GM18907 (cell line): ENCODE measurements at regions not wholly inside any gene's neighbourhood (a gene's known extent, or its start where the extent isn't known, plus 50 kb on each side); places are given as distances from the start of the nearest gene placed in this dataset.

ENCODE experiments used
- ATAC-seq: cut with Tn5 transposase; IDR thresholded peaks from one replicate; pipeline ENCODE4 v1.9.1; 2021; ENCODE audit warnings: mild to moderate bottlenecking, moderate library complexity; ENCODE audit not compliant: unreplicated experiment

DNA sequence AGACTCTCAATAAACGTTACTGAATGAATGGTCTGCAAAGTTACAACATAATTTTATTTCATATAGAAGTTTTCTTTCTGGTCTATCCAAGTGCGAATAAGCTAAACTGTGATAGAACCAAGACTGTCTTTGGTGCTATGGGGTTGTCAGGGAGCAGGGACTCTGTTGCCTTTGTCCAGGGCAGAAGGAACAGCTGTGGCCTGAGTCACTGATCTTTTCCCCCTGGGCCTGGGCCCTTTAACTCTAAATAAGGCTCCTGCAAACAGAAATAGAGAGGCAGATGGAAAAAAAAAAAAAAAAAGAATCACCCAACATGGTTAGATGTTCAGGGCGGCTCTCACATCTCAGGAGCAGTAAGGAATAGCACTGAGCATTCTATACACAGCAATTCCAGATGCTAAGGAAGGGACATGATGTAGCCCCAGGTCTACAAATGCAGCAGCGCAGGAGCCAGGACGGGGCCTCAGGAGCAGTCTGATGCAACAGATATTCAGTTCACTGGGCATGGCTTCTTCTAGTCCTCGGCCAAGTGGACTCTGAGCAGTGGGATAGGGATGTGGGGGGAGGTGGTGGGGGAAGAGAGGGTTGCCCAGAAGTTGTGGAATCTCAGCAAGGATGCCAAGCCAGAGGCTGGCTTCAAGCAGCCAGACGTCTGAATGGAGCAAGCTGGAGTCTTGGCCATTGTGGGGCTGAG lies 247.1 kb upstream of the SIX2 start:
- no peak for ATAC-seq

DNA sequence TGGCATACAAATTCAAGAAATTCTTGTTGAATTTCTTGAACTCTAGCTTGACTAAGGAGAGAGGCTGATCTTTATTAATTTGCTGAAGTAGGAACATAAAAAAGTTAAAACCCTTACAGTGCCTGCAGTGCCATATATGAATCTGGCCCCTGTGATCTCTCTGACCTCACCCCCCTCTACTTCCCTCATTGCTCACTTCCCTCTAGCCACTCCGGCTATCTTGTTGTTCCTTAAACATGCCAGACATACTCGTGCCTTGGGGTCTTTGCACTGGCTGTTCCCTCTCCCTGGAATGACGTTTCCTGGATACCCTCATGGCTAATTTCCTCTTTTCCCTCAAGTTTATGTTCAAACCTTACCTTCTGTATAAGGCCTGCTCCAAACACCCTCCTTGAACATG lies 246.3 kb upstream of the SIX2 start:
- ATAC-seq, result no peak

DNA sequence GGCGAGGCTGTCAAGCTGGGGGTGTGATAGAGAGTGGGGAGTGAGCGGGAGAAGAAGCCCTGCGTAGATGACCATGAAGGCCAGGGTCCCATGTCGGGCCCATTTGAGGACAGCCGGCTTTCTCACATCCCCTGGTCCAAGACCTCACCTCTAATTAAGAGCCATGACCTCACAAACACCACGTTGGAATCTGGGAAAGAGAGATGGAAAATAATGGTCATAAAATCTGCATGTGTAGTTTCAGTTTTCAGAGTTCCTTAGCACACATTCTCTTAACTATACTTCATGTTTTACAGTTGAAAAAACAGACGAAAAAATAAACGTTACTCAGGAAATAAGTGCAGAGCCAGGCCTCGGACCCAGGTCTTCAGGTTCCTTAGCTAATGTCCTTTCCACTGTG lies 244.8 kb upstream of the SIX2 start:
- ATAC-seq, result no peak

DNA sequence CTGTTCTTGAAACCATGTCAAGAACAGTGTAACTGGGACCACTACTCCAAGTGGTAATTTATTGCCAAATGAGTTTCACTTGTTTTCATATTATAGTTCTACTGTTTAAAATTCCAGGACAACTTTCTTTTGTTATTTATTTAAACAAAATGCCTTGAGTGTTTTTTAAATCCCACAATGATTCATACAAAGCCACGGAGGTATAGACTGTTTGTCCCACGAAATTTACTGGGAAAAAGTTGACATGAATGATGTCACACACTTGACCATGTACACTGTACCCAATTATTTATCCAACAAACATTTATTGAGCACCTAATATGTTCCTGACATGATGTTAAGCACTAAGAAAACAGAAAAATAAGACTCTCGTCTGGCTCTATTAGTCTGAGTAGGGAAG lies 243.9 kb upstream of the SIX2 start:
- ATAC-seq, result no peak

DNA sequence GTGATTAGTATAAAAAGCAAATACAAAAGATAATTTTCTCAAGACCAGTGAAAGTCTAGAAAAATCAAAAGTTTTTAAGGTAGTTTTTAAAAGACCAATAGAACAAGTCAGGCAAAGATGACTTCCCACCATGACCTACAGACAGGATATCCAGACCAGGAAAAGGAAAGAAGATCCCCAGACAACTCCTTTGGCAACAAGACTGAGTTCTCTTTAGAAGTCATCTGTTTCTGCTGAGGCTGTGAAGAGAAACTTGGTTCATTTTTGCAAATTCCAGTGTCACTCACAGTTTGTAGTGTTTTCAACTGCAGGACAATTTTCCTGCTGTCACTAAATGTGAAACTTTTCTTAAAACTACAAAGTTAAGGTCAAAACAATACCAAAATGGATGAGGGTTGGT lies 240.9 kb upstream of the SIX2 start:
- ATAC-seq, result no peak

DNA sequence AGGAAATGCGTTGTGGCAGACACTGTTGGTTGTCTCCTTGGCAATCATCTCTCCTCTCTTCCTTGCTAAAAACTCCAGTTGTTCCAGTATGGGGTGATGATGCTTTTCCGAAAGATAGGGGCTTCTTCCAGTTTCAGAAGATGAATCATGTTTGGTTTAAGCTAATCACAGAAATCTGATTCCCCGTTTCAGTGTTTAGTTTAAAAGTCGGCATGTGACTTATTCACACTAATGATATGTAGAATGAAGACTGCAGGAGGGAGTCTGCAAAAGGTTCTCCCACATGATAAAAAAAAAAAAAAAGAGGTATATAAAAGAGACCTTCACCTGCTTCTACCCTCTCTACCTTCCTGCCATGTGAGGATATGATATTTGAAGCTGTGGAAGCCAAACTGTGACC lies 239.0 kb upstream of the SIX2 start:
- no peak for ATAC-seq

DNA sequence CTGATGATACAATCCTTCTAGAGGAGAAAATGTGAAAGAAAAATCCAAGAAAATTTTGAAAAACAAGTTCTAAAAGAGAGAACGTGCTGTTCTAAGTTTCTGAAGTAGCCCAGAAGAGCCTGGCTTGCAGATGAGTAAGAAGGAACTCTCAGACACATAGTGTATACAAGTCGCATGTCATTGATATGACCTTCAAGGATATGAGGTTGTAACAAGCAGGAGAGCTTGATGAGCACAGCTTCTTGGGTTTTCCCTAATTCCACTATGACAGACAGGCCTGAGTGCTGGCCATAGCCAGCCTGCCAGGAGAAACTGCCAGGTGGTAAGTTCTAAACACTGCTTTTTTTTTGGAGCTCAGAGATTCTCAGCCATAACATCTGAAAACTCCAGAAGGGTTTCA lies 235.7 kb upstream of the SIX2 start:
- no peak for ATAC-seq

DNA sequence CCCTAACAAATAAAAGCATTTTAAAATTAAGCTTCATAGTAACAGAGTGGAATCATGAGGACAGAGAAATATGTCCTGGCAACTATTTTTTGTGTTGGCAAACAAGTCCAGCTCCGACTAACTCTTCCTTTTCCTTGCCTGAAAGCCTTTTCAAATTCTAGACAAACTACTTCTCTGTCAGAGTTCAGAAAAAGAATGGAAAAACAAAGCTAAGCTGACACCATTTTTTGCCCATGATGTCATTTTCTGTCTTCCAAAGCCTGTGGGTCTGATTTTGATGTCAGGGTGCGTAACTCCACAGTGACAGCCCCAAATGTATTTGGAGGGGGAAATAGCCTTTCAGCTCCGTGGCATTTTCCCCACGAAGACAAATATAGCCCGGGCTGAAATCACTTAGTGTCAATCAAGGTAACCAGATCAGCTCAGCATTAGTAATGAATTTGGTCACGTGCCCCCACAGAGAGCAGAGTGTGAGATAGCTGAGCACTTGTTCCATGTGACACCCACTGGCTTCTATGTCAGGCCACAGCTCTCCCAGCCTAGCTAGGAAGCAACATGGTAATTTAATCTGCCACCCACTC lies 233.0 kb upstream of the SIX2 start:
- ATAC-seq, result no peak

DNA sequence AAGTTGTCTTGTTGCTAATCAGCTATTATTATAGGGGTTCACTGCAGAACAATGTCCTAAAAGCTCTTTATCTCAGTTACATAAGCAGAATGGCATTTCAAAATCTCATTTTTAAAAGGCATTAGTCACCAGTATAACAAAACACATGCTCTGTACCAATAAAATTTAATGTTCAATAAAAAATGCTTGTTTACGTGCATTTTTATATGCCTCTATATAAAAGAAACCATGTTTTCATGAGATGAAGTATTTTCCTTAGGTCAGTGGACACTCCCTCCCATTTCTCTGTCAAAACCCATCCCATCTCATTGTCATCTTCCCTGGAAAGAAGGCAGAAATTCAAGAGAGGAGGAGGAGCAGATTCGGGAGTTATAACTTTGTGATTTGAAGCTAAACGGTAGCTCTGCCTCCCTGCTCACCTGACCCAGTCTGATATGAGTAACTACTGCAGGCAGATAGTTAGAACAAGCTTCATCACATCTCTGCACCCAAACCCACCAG lies 231.9 kb upstream of the SIX2 start:
- ATAC-seq, result no peak

DNA sequence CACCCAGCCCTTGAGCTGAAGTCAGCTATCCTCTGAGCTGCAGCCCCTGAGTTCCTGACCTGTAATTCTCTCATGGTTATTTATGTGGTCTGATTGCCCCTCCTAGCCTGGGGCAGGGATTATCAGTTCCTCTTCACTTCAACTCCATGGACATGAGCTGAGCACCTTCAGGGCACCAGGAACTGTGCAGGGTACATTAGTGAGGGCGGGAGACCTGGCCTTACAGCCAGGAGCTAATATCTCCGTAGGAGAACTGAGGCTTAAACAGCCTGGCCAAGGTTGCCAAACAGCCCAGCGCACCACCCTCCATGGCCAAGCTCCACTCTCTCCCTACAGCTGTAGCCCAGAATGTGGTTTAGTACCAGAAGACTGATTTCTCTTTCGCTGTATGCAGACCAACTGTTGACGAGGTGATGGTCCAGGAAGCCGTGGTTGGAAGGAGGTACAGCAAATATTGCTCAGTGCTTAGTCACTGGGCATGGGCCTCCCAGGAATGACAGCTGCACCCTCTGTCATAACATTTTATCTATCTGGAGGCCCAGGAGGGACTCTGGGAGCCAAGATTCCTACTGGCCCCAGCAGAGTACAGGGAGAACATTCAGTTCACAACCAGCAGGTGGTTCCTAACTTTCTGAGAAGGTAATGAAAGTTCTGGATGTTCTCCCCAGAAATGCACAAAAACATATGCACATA lies 228.7 kb upstream of the SIX2 start:
- no peak for ATAC-seq

DNA sequence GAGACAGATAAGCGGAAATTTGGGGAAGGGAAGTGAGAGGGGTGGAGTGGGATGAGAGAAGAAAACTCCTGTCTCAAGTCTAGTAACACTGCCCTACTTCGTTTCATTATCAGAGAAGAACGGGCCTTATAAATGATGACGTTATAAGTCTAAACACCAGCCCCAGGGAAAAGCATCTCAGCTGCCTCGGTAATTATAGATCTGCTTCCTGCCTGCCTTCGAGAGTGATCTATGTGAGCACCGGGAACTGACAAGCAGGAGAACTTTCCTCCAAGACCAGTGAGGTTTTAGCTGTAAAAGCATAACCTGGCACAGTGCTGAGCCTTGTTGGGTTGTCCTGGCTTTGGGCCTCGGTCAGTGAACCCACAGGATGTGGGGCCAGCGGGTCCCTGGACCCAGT lies 227.9 kb upstream of the SIX2 start:
- no peak for ATAC-seq

DNA sequence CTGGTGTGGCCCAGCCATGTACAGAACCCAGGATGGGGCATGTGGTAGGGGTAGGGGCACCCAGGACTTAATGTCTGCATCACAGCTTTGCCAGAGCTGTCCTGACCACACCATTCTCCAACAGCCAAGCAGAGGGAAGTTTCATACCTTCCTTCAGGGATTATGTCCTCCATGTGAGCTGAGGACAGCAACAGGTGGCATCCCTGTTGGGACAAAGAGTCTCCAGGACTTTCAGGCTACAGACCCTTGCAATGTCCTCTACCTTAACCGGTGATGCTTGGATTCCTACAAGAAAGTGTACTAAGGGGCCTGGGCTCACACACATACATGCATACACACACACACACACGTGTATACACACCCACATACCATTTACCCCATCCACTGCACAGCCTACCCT lies 227.0 kb upstream of the SIX2 start:
- ATAC-seq, result no peak

DNA sequence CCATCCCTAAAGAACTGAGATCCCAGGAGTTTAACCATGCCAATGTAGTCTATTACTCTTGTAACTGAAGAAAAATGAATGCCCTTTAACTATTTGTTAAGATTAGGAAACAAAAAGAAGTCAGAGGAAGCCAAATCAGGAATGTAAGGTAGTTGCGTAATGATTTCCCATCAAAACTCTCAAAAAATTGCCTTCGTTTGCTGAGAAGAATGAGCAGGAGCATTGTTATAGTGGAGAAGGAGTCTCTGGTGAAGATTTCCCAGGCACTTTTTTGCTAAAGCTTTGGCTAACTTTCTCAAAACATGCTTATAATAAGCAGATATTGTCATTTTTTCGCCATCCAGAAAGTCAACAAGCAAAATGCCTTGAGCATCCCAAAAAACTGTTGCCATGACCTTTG lies 224.0 kb upstream of the SIX2 start:
- no peak for ATAC-seq

DNA sequence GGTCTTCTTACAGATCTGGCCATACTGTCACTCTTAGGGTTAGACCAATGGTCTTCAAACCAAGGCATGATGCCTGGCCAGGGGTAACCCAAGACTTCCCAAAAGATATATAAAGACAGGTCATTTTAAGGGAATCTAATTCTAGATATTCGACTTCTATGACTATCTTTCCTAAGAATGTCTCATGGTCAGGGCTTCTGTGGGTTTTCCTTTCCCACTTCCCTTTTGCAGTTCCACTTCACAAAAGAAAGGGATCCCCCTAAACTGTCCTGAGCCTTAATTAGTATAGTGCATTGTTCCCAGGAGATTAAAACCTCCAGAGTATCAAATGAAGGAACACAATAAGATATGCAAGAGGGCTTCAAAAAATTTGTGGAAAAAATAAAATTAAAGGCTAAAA lies 223.6 kb upstream of the SIX2 start:
- no peak for ATAC-seq

DNA sequence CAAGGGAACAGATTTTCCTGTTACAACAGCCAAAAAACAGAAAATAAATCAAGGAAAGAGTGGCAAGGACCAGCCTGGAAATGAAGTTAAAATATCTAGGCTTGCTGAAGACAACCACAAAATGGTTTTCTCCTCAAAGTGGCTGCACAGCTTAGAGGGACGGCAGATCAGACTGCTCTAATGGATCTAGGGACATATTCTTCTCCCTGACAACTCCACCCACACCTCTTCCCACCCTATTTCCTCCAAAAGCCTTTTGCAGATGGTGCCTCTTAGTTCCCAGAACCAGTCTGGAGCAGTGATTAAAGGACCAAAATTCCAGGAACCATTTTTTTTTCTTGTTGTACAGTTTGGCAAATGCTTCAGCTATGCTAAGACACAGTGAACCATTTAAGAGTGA lies 220.2 kb upstream of the SIX2 start:
- ATAC-seq, result no peak

DNA sequence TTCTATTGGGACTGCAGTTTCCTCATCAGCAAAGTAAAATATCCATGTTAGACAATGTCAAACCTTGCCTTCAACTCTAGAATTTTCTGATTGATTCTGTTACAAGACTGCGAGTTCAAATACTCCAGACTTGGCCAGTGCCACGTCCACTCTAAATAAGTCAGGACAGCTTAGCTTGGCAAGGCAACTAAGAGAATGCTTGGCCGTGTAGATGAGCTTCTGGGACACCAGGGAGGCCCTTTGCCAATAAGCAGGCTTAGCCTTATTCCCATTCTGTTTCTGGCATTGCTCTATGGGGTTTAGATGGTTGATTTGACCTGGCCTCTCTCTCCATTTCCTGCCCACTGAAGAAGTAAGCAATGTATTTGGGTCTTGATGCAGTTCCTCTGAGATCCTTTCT lies 218.1 kb upstream of the SIX2 start:
- no peak for ATAC-seq

DNA sequence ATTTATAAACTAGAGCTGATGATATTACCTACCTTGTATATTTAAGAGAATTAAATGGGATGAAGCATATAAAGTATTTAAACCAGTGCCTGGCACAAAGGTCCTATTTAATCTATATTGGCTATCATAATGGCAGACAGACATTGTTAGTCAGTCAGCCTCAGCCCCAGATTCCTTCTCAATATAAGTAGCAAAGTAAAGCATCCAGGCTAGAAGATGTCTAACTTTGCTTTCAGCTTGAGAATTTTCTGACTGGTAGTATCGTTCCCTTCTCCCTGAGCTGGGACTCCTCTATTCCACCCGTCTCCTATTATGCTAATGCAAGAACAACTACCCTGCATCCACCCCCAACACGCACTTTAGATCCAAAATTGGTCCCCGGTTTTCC lies 215.7 kb upstream of the SIX2 start:
- ATAC-seq, result no peak

DNA sequence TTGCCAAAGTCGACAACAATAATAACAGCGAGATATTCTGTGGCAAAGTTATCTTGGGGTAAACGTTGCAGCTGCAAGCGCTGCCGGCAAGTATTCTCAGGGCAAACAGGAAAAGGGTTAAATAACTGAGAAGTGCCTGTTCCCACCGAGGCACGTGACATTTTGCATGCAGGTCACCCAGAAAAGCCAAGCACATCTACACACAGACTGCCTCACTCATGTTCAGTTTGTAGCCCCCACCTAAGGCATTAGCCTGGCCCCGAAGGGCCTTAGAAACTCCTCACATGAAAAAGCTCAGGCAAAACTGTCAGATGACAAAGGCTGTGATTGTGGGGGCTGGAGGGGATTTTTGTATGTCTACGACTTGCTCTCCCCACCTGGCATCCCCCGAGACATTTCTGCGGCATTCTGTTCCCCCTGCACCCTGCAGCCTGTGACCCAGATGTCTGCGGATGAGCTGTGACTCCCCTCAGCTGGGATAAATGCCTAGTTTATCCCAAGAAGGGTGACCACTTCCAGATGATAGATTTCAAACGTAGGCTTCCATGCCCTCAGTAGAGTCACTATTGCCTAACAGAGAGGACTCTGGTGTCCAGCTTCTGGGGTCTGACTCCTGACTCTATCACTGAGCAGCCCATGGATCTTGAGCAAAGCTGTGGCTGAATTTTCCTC lies 215.2 kb upstream of the SIX2 start:
- ATAC-seq, result no peak

DNA sequence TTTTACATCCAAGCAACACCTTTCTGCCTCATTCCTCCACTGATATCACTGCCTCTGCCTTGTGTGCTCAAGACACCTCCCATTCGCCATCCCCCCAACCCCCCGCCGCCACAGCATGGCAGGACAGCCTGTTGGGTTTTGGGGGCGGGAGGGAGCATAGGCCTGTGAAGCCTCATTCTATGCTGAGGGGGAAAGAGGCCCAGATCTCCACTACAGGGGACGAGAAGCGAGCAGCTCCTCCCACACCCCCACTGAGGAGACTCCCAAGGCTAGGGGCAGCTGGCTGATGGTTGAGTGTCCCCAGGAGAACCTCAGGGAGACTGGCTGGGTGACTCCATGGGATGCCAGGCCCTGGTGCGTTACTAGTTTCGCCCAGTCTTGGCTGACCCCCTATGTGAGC lies 214.3 kb upstream of the SIX2 start:
- ATAC-seq, result no peak

DNA sequence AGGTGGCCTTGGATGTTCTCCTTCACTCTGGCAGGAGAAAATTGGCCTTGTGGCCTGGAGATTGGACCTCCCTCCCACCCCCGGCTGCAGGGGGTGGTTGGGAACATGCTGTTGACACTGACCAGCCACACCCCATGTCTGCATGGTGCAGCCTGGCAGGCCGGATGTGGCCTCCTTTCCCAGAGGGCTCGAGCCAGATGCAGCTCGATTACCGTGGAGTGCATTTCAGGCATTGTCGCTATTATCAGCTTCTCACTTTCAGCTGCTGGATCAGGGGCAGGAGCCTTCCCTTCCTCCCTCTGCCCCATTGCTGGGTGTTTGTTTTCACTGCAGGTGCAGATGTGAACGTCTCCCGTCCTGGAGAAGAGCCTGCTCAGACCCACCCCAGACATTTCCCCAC lies 211.0 kb upstream of the SIX2 start:
- no peak for ATAC-seq

DNA sequence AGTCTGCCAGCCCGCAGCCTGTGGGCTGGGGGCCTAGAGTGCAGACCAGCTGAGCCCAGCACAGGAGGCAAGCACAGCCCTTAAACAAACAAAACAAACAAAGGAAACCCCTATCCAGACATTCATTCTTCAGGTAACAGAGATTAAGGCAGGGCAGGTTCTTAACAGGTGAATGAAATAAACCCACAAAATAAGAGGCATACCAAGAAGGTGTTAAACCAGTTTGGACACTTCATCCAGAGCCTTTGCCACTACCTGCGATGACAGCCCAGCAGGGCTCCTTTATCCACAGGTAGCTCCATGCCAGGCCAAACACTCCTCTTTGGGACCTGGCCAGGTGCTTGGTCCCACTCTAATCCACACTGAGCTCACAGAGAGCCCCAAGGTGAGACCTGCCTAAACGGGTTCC lies 209.7 kb upstream of the SIX2 start:
- no peak for ATAC-seq

DNA sequence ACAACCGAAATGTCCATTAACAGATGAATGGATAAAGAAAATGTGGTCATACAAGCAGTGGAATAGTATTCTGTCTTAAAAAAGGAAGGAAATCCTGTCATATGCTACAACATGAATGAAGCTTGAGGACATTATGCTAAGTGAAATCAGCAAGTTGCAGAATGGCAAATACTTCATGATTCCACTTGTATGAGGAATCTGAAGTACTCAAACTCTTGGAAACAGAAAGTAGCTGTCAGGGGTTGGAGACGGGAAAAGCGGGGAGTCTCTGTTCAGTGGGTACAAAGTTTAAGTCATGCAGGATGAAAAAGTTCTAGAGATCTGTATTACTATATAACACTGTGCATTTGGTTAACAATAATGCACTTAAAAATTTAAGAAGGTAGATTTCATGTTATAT lies 209.0 kb upstream of the SIX2 start:
- no peak for ATAC-seq
